HFF-Myc (cell line): ENCODE measurements at regions not wholly inside any gene's neighbourhood (a gene's known extent, or its start where the extent isn't known, plus 50 kb on each side); places are given as distances from the start of the nearest gene placed in this dataset.
"Not testable (repeated sequence)": the region's sequence is repeated elsewhere in the genome, so short reads cannot be mapped to it uniquely, and the experiment has no call there.

Experiments
- DNase-seq: peaks from one replicate; pipeline ENCODE4 v3.0.0-alpha.2; 2011; ENCODE audit warnings: low read depth; ENCODE audit errors: extremely low read depth
- H3K4me3 ChIP-seq: replicated peaks from 2 replicates; pipeline ENCODE4 v1.5.1; 2011; ENCODE audit warnings: low read depth, mild to moderate bottlenecking, control low read depth, low read length
- TF ChIP-seq, protein P1 (sequence below): IDR thresholded peaks from 2 replicates; pipeline ENCODE4 v1.5.1; 2012; ENCODE audit warnings: mild to moderate bottlenecking, low read depth, low read length, control low read depth; ENCODE audit errors: missing control alignments

GRCh38 chr2:163123526-163123925 lies 285.0 kb upstream of the KCNH7 start:
- no peak for DNase-seq
- TF ChIP-seq, protein P1, sequence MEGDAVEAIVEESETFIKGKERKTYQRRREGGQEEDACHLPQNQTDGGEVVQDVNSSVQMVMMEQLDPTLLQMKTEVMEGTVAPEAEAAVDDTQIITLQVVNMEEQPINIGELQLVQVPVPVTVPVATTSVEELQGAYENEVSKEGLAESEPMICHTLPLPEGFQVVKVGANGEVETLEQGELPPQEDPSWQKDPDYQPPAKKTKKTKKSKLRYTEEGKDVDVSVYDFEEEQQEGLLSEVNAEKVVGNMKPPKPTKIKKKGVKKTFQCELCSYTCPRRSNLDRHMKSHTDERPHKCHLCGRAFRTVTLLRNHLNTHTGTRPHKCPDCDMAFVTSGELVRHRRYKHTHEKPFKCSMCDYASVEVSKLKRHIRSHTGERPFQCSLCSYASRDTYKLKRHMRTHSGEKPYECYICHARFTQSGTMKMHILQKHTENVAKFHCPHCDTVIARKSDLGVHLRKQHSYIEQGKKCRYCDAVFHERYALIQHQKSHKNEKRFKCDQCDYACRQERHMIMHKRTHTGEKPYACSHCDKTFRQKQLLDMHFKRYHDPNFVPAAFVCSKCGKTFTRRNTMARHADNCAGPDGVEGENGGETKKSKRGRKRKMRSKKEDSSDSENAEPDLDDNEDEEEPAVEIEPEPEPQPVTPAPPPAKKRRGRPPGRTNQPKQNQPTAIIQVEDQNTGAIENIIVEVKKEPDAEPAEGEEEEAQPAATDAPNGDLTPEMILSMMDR: no peak
- H3K4me3 ChIP-seq: no peak overlapping the region

GRCh38 chr2:163122257-163122656 lies 283.7 kb upstream of the KCNH7 start:
- no peak overlapping the region for H3K4me3 ChIP-seq
- DNase-seq: no peak
- TF ChIP-seq, protein P1: no peak

- H3K4me3 ChIP-seq: no peak overlapping the region
- DNase-seq: no peak
- TF ChIP-seq, protein P1: no peak
Measured at GRCh38 chr2:163121483-163121882, 282.9 kb upstream of the KCNH7 start.

- TF ChIP-seq, protein P1: no peak
- no peak overlapping the region for H3K4me3 ChIP-seq
- no peak for DNase-seq
Measured at GRCh38 chr2:163119966-163120365, 281.4 kb upstream of the KCNH7 start.

- no peak for DNase-seq
- TF ChIP-seq, protein P1: no peak
- H3K4me3 ChIP-seq: no peak overlapping the region
Measured at GRCh38 chr2:163086940-163087339, 248.4 kb upstream of the KCNH7 start.

DNA sequence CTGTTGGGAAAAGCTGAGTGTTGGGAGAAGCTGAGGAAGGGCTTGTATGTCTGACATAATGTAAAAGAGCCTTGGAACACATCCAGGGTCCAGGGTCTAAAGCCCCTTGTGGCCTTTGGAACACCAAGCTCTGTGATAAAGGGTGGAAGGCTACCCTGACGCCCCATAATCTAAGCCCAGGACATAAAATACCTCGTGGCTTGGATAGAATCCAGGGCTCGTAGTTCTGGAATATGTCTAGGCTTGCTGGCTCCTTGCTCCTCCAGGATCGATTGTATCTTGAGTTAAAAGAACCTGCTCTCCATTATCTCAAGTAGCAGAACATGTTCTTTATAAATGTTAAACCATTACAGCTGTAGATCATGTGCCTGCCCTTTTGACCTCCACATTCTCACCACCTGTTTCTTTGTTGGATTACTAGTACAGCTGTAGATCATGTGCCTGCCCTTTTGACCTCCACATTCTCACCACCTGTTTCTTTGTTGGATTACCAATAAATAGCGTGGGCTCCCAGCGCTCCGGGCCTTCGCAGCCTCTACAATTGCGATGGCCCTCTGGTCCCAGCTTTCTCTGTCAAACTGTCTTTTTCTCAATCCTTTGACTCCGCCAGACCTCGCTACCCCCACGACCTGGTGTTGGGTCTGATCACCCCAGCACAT lies 246.9 kb upstream of the KCNH7 start:
- DNase-seq, H3K4me3 ChIP-seq: not testable (repeated sequence)

- no peak overlapping the region for H3K4me3 ChIP-seq
- TF ChIP-seq, protein P1: no peak
- DNase-seq: no peak
Measured at GRCh38 chr2:163081754-163082153, 243.2 kb upstream of the KCNH7 start.
